CD4-positive, alpha-beta T cell (primary cell): ENCODE measurements at regions not wholly inside any gene's neighbourhood (a gene's known extent, or its start where the extent isn't known, plus 50 kb on each side); places are given as distances from the start of the nearest gene placed in this dataset.

Experiments
- ATAC-seq: fragments of 200-7000 bp; cut with Tn5 transposase; one replicate; pipeline ENCODE4 v1.10.0; 2022; ENCODE audit warnings: mild to moderate bottlenecking; ENCODE audit not compliant: poor library complexity
- CTCF ChIA-PET: fragments of 350-600 bp; sonication (Branson Sonifier 250); formaldehyde crosslinking; loops from one replicate; lab custom pipeline; 2021; ENCODE audit warnings: antibody characterized with exemption, inconsistent platforms; lab: Charles Lee
- POLR2A ChIA-PET: fragments of 350-600 bp; sonication (Branson Sonifier 250); formaldehyde crosslinking; loops from one replicate; lab custom pipeline; 2021; ENCODE audit warnings: antibody characterized with exemption, inconsistent platforms; lab: Charles Lee
- DNase-seq, 14 experiments: peaks; one replicate each; pipeline ENCODE4 v3.0.0-alpha.2; 2013 to 2020; ENCODE audit warnings: mixed read lengths in 2 of 14
- H3K27ac ChIP-seq, 2 donors: one replicate each; pipeline versions ENCODE4 v1.5.1 to v1.7.0; 2013; ENCODE audit warnings: low read length in 2 of 2, low read depth in 1 of 2, mild to moderate bottlenecking in 1 of 2
- H3K27me3 ChIP-seq, 2 experiments: 1 replicate in 1 of 2; 2 replicates in 1 of 2; pipeline versions ENCODE4 v1.6.1 to v1.7.0; 2013; ENCODE audit warnings: low read length in 2 of 2, control low read depth in 1 of 2, mild to moderate bottlenecking in 1 of 2, moderate library complexity in 1 of 2; ENCODE audit not compliant: insufficient read depth in 2 of 2, control insufficient read depth in 1 of 2
- H3K36me3 ChIP-seq: one replicate; pipeline ENCODE4 v1.6.1; 2013; ENCODE audit warnings: low read length, control low read depth; ENCODE audit not compliant: insufficient read depth
- H3K4me1 ChIP-seq: one replicate; pipeline ENCODE4 v1.6.1; 2013; ENCODE audit warnings: low read length, control low read depth; ENCODE audit not compliant: insufficient read depth
- H3K4me3 ChIP-seq: one replicate; pipeline ENCODE4 v1.5.1; 2013; ENCODE audit warnings: mild to moderate bottlenecking, low read length, moderate library complexity
- H3K9me3 ChIP-seq, 2 experiments: 1 replicate in 1 of 2; 2 replicates in 1 of 2; pipeline versions ENCODE4 v1.6.1 to v1.7.0; 2013; ENCODE audit warnings: low read length in 2 of 2, mild to moderate bottlenecking in 2 of 2, control low read depth in 1 of 2, moderate library complexity in 1 of 2; ENCODE audit not compliant: control insufficient read depth in 1 of 2, insufficient read depth in 1 of 2
- H3K27ac Mint-ChIP-seq: one replicate; pipeline ENCODE4 v1.8.0; 2020; ENCODE audit warnings: mixed read lengths
- H3K27me3 Mint-ChIP-seq: one replicate; pipeline ENCODE4 v1.8.0; 2021; ENCODE audit warnings: mixed read lengths
- H3K36me3 Mint-ChIP-seq: one replicate; pipeline ENCODE4 v1.8.0; 2021; ENCODE audit warnings: low read depth, mixed read lengths
- H3K4me1 Mint-ChIP-seq: one replicate; pipeline ENCODE4 v1.8.0; 2021; ENCODE audit warnings: low read depth, mixed read lengths
- H3K4me3 Mint-ChIP-seq: one replicate; pipeline ENCODE4 v1.8.0; 2020; ENCODE audit warnings: mild to moderate bottlenecking, mixed read lengths
- H3K9me3 Mint-ChIP-seq: one replicate; pipeline ENCODE4 v1.8.0; 2020; ENCODE audit warnings: mixed read lengths
- intact Hi-C, 2 experiments: fragments of 100-400 bp; cut with DNase I in 1 of 2; cut with micrococcal nuclease in 1 of 2; formaldehyde crosslinking; loops; one replicate each; pipeline versions ENCODE4 v1.15.1 to v1.9.0; 2023 to 2025; cut with DNase I, micrococcal nuclease
- TF ChIP-seq, protein P1 (sequence below): fragments of 200-600 bp; IDR thresholded peaks from one replicate; pipeline ENCODE4 v1.8.0; 2022; ENCODE audit warnings: antibody characterized with exemption, mild to moderate bottlenecking

GRCh38 chr3:25982756-25983155 lies 192.9 kb downstream of the OXSM start:
- Mint-ChIP-seq H3K9me3 (no peaks in the 10 kb centered on the region), H3K27me3 (peaks cover 4% of the 10 kb centered on the region), H3K4me1 (no peaks in the 10 kb centered on the region), H3K4me3 (no peak overlapping the region), H3K36me3 (no peaks in the 10 kb centered on the region), H3K27ac (no peak overlapping the region)
- H3K9me3 ChIP-seq: no peaks in the 10 kb centered on the region
- intact Hi-C loops: no loop called here
- no peak overlapping the region for H3K27ac ChIP-seq
- H3K36me3 ChIP-seq: no peaks in the 10 kb centered on the region
- DNase-seq: no peak
- H3K4me1 ChIP-seq: no peaks in the 10 kb centered on the region
- no peaks in the 10 kb centered on the region for H3K27me3 ChIP-seq
- POLR2A ChIA-PET: no interaction called here
- no peak overlapping the region for H3K4me3 ChIP-seq
- ATAC-seq: no peak
- CTCF ChIA-PET: no interaction called here
- TF ChIP-seq, protein P1, sequence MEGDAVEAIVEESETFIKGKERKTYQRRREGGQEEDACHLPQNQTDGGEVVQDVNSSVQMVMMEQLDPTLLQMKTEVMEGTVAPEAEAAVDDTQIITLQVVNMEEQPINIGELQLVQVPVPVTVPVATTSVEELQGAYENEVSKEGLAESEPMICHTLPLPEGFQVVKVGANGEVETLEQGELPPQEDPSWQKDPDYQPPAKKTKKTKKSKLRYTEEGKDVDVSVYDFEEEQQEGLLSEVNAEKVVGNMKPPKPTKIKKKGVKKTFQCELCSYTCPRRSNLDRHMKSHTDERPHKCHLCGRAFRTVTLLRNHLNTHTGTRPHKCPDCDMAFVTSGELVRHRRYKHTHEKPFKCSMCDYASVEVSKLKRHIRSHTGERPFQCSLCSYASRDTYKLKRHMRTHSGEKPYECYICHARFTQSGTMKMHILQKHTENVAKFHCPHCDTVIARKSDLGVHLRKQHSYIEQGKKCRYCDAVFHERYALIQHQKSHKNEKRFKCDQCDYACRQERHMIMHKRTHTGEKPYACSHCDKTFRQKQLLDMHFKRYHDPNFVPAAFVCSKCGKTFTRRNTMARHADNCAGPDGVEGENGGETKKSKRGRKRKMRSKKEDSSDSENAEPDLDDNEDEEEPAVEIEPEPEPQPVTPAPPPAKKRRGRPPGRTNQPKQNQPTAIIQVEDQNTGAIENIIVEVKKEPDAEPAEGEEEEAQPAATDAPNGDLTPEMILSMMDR: no peak

- TF ChIP-seq, protein P1: no peak
- Mint-ChIP-seq H3K36me3 (no peaks in the 10 kb centered on the region), H3K27ac (no peak overlapping the region), H3K4me3 (no peak overlapping the region), H3K27me3 (peaks cover 4% of the 10 kb centered on the region), H3K4me1 (no peaks in the 10 kb centered on the region), H3K9me3 (peaks cover 3% of the 10 kb centered on the region)
- Histone ChIP-seq H3K4me3 (no peak overlapping the region), H3K4me1 (no peaks in the 10 kb centered on the region), H3K27ac (no peak overlapping the region), H3K27me3 (no peaks in the 10 kb centered on the region), H3K36me3 (no peaks in the 10 kb centered on the region), H3K9me3 (no peaks in the 10 kb centered on the region)
- intact Hi-C loops: no loop called here
- ChIA-PET POLR2A (no interaction called here), CTCF (no interaction called here)
- DNase-seq (no peak), ATAC-seq (no peak)
Measured at GRCh38 chr3:25985621-25986020, 195.7 kb downstream of the OXSM start.

DNA sequence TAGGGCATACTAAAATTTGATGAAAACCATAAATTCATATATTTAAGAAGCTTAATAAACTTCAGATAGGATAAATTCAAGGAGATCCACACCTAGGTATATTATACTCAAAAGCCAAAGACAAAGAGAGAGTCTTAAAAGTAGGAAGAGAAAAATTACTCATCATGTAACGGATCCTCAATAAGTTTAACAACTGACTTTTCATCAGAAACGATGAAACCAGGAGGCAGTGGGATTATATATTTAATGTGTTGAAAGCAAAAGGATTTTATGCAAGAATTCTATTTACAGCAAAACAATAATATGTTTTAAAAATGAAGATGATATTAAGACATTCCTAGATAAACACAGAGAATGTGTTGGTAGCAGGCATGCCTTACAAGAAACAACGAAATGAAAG lies 202.7 kb downstream of the OXSM start:
- Mint-ChIP-seq H3K4me1 (no peaks in the 10 kb centered on the region), H3K27ac (no peak overlapping the region), H3K36me3 (no peaks in the 10 kb centered on the region), H3K9me3 (peaks cover 14% of the 10 kb centered on the region), H3K27me3 (no peaks in the 10 kb centered on the region), H3K4me3 (no peak overlapping the region)
- CTCF ChIA-PET: no interaction called here
- Histone ChIP-seq H3K4me3 (no peak overlapping the region), H3K36me3 (no peaks in the 10 kb centered on the region), H3K27me3 (no peaks in the 10 kb centered on the region), H3K9me3 (peaks cover 0 to 12% of the 10 kb centered on the region in 2 experiments), H3K27ac (no peak overlapping the region), H3K4me1 (no peaks in the 10 kb centered on the region)
- ATAC-seq (no peak), DNase-seq (no peak)
- intact Hi-C loops: no loop called here
- POLR2A ChIA-PET: no interaction called here
- TF ChIP-seq, protein P1: no peak
